Heart right ventricle (tissue), 16 donors: ENCODE measurements at regions not wholly inside any gene's neighbourhood (a gene's known extent, or its start where the extent isn't known, plus 50 kb on each side); places are given as distances from the start of the nearest gene placed in this dataset.
A peak's percentile ranks its signal among the peaks of the same experiment; 100 is the strongest.

ENCODE experiments used
- ATAC-seq, 8 donors: fragments of 200-7000 bp; cut with Tn5 transposase; one replicate each; pipeline ENCODE4 v1.9.1; 2020; ENCODE audit warnings: mild to moderate bottlenecking in 8 of 8, moderate library complexity in 8 of 8, moderate number of reproducible peaks in 1 of 8
- DNase-seq, 2 donors: peaks; one replicate each; pipeline ENCODE4 v3.0.0-alpha.2; 2020
- H3K27ac ChIP-seq, 10 donors: fragments of 200-600 bp; sonication (generic) in 2 of 10; one replicate each; pipeline versions ENCODE4 v1.5.0 to v1.8.0; 2020 to 2022; ENCODE audit warnings: mild to moderate bottlenecking in 3 of 10
- H3K27me3 ChIP-seq, 7 donors: fragments of 200-600 bp; one replicate each; pipeline ENCODE4 v1.8.0; 2021 to 2022; ENCODE audit warnings: mild to moderate bottlenecking in 2 of 7
- H3K36me3 ChIP-seq, 9 donors: fragments of 200-600 bp; sonication (generic) in 1 of 9; one replicate each; pipeline versions ENCODE4 v1.5.0 to v1.8.0; 2020 to 2022; ENCODE audit warnings: mild to moderate bottlenecking in 2 of 9
- H3K4me1 ChIP-seq, 9 donors: fragments of 200-600 bp; sonication (generic) in 1 of 9; one replicate each; pipeline versions ENCODE4 v1.5.0 to v1.8.0; 2020 to 2022; ENCODE audit warnings: mild to moderate bottlenecking in 4 of 9
- H3K4me3 ChIP-seq, 10 donors: fragments of 200-600 bp; sonication (generic) in 2 of 10; one replicate each; pipeline versions ENCODE4 v1.5.0 to v1.8.0; 2020 to 2022; ENCODE audit warnings: mild to moderate bottlenecking in 7 of 10, moderate library complexity in 2 of 10
- H3K9me3 ChIP-seq, 11 donors: fragments of 200-600 bp in 10 of 11; sonication (generic) in 2 of 11; one replicate each; pipeline versions ENCODE4 v1.5.0 to v1.8.0; 2013 to 2022; ENCODE audit warnings: mild to moderate bottlenecking in 2 of 11, control low read depth in 1 of 11, moderate library complexity in 1 of 11
- CTCF ChIP-seq, 9 donors: fragments of 200-600 bp; sonication (generic) in 2 of 9; IDR thresholded peaks; one replicate each; pipeline versions ENCODE4 v1.5.0 to v1.8.0; 2021 to 2022; ENCODE audit warnings: antibody characterized with exemption in 9 of 9, mild to moderate bottlenecking in 5 of 9, moderate library complexity in 1 of 9
- WGBS, 2 donors: extraction: QIAGEN DNeasy Blood & Tissue Kit; methylation state at CpG; one replicate each; pipeline ENCODE4 v1.1.7; 2013; ENCODE audit warnings: inconsistent platforms in 1 of 2; 5-methylcytosine and 5-hydroxymethylcytosine counted together
- intact Hi-C, 10 donors: fragments of 100-400 bp; cut with DNase I; formaldehyde crosslinking; loops; one replicate each; pipeline versions ENCODE4 v1.11.1 to v1.14.2; 2022
- donor health status: Arrhythmogenic right ventricular cardiomyopathy.
- donor health status: ischemic (EF 13 %, LVEDD 7.1; RV severe dilation, severe dysfunction).
- donor health status: healthy with polysubstance abuse.
- donor health status: DM: no; HTN: yes; CAD: no.
- donor health status: DM: no; HTN: no; CAD: no.
- donor health status: ischemic (EF 25% LVEDD 6.9; RV normal size, moderate dysfunction).
- donor health status: ischemic (EF 25% LVEDD 5.7; RV mildly dilated, moderate dysfunction).
- donor health status: healthy.
- donor health status: DM: yes; HTN: yes; CAD: no.
- donor health status: Ischemic cardiomyopathy.
- donor health status: ischemic (EF 35%, LVEDD 5.7; RV mildly dilated, moderate dysfunction).
- donor health status: nonischemic (EF 11% LVEDD 7.7; RV severe dilation, severe dysfunction).
- donor health status: DM: yes; HTN: yes; CAD: no.
- donor health status: PGD.
- donor health status: ischemic (EF 29% LVEDD 5.4; RV normal size, mild dysfunction).
- donor health status: nonischemic (EF 23%, LVEDD 6.1; RV moderate dilation, normal function).

- H3K4me3 ChIP-seq: no peak overlapping the region
- peak in 1 of 2 donors; percentile 64 for DNase-seq
- intact Hi-C loops: no loop called here
- H3K9me3 ChIP-seq: peaks cover 0 to 16% (median 0%) of the 10 kb centered on the region in 11 donors
- peak overlapping the region in 1 of 10 donors; percentile 4 for H3K27ac ChIP-seq
- WGBS, 2 donors: 84 to 85% methylated on average over 28 of the region's 28 CpGs
- TF ChIP-seq CTCF (IDR thresholded peaks at IDR 0.05): no peak
- peaks cover 0 to 18% (median 0%) of the 10 kb centered on the region in 7 donors for H3K27me3 ChIP-seq
- ATAC-seq: peak; percentile 17 to 72 (median 50)
- no peaks in the 10 kb centered on the region for H3K36me3 ChIP-seq
- H3K4me1 ChIP-seq: no peaks in the 10 kb centered on the region
These were observed 123.5 kb upstream of the COL5A1 start for GRCh38 chr9:134518004-134518606.

- no peak overlapping the region for H3K4me3 ChIP-seq
- no peaks in the 10 kb centered on the region for H3K36me3 ChIP-seq
- intact Hi-C loops: loop anchor here in 1 of 10 donors (5.0 kb wide), 1 partner anchor 1092 kb away; no protein-coding TSS in a partner anchor
- 92 to 93% methylated on average over 15 of the region's 15 CpGs for WGBS, 2 donors
- no peak overlapping the region for H3K27ac ChIP-seq
- DNase-seq (no peak), ATAC-seq (no peak)
- no peak for TF ChIP-seq CTCF (IDR thresholded peaks at IDR 0.05)
- no peaks in the 10 kb centered on the region for H3K4me1 ChIP-seq
- peaks cover 0 to 13% (median 0%) of the 10 kb centered on the region in 11 donors for H3K9me3 ChIP-seq
- peaks cover 0 to 20% (median 0%) of the 10 kb centered on the region in 7 donors for H3K27me3 ChIP-seq
These were observed 122.1 kb upstream of the COL5A1 start for GRCh38 chr9:134519375-134520070.

GRCh38 chr9:134521817-134522501, 119.6 kb upstream of the COL5A1 start:
- Histone ChIP-seq H3K27ac (no peak overlapping the region), H3K4me3 (no peak overlapping the region), H3K4me1 (peaks cover 0 to 7% (median 0%) of the 10 kb centered on the region in 9 donors), H3K9me3 (peaks cover 0 to 13% (median 0%) of the 10 kb centered on the region in 11 donors), H3K36me3 (no peaks in the 10 kb centered on the region), H3K27me3 (peaks cover 0 to 35% (median 12%) of the 10 kb centered on the region in 7 donors)
- no peak for TF ChIP-seq CTCF (IDR thresholded peaks at IDR 0.05)
- WGBS, 2 donors: 61 to 62% methylated on average over 25 of the region's 25 CpGs
- ATAC-seq (no peak), DNase-seq (no peak)
- intact Hi-C loops: loop anchor here in 1 of 10 donors (5.0 kb wide), 1 partner anchor 1095 kb away; no protein-coding TSS in a partner anchor

- no peak for ATAC-seq
- H3K9me3 ChIP-seq: peaks cover 0 to 13% (median 0%) of the 10 kb centered on the region in 11 donors
- peaks cover 0 to 35% (median 15%) of the 10 kb centered on the region in 7 donors for H3K27me3 ChIP-seq
- intact Hi-C loops: loop anchor here in 1 of 10 donors (5.0 kb wide), 1 partner anchor 1095 kb away; no protein-coding TSS in a partner anchor
- no peak for DNase-seq
- TF ChIP-seq CTCF (IDR thresholded peaks at IDR 0.05): no peak
- peaks cover 0 to 7% (median 0%) of the 10 kb centered on the region in 9 donors for H3K4me1 ChIP-seq
- H3K36me3 ChIP-seq: no peaks in the 10 kb centered on the region
- no peak overlapping the region for H3K27ac ChIP-seq
- no peak overlapping the region for H3K4me3 ChIP-seq
- WGBS, 2 donors: 83 to 88% methylated on average over 7 of the region's 7 CpGs
These were observed 119.1 kb upstream of the COL5A1 start for GRCh38 chr9:134522502-134522848.
